ENCODE measurements at regions not wholly inside any gene's neighbourhood (a gene's known extent, or its start where the extent isn't known, plus 50 kb on each side); places are given as distances from the start of the nearest gene placed in this dataset.

GRCh38 chr2:8081130-8081529 lies 600.7 kb upstream of the ID2 start:
- intact Hi-C loops (cut with DNase I; ENCODE audit: low total_unique reads), result no loop called here
- H3K9me3 ChIP-seq, result peaks cover 0 to 4% (median 0%) of the 10 kb centered on the region in 4 donors
- no peak overlapping the region for H3K27ac ChIP-seq
- DNase-seq, result no peak
- no peak for TF ChIP-seq POLR2AphosphoS5 (IDR thresholded peaks at IDR 0.05)
- TF ChIP-seq EP300 (IDR thresholded peaks at IDR 0.05), result no peak
- TF ChIP-seq, protein P1, sequence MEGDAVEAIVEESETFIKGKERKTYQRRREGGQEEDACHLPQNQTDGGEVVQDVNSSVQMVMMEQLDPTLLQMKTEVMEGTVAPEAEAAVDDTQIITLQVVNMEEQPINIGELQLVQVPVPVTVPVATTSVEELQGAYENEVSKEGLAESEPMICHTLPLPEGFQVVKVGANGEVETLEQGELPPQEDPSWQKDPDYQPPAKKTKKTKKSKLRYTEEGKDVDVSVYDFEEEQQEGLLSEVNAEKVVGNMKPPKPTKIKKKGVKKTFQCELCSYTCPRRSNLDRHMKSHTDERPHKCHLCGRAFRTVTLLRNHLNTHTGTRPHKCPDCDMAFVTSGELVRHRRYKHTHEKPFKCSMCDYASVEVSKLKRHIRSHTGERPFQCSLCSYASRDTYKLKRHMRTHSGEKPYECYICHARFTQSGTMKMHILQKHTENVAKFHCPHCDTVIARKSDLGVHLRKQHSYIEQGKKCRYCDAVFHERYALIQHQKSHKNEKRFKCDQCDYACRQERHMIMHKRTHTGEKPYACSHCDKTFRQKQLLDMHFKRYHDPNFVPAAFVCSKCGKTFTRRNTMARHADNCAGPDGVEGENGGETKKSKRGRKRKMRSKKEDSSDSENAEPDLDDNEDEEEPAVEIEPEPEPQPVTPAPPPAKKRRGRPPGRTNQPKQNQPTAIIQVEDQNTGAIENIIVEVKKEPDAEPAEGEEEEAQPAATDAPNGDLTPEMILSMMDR (IDR thresholded peaks at IDR 0.05), result no peak
- TF ChIP-seq POLR2A (IDR thresholded peaks at IDR 0.05), result no peak
- H3K4me3 ChIP-seq, result no peak overlapping the region
- H3K4me1 ChIP-seq, result no peaks in the 10 kb centered on the region
- WGBS, 5 donors, result 91 to 95% (median 93%) methylated on average over 5 of the region's 5 CpGs
- no peaks in the 10 kb centered on the region for H3K36me3 ChIP-seq
- no peaks in the 10 kb centered on the region for H3K27me3 ChIP-seq

DNA sequence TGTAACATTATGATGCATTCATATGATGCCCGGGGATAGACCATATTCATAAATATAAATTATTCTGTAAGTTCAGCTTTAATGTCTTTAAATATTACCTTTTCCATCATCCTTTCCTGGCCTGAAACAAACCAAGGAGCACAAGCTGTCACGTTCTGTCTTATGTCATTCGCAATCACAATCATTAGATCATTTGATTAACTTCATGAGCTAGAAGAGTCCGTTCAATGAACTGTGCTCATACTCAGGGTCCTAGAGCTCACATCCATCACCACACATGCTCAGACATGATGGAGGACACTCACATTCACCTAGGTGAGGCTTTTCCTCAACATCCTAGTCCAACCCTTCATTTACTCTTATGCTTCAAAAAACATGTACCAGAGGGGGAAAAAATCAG lies 599.0 kb upstream of the ID2 start:
- DNase-seq, result no peak
- TF ChIP-seq, protein P1 (IDR thresholded peaks at IDR 0.05), result no peak
- no peak for TF ChIP-seq POLR2A (IDR thresholded peaks at IDR 0.05)
- TF ChIP-seq POLR2AphosphoS5 (IDR thresholded peaks at IDR 0.05), result no peak
- no peak for TF ChIP-seq EP300 (IDR thresholded peaks at IDR 0.05)
- no peak overlapping the region for H3K4me3 ChIP-seq
- intact Hi-C loops (cut with DNase I; ENCODE audit: low total_unique reads), result no loop called here
- no peaks in the 10 kb centered on the region for H3K36me3 ChIP-seq
- no peaks in the 10 kb centered on the region for H3K27me3 ChIP-seq
- H3K9me3 ChIP-seq, result no peaks in the 10 kb centered on the region
- WGBS, 5 donors, result 89 to 95% (median 94%) methylated on average over 4 of the region's 4 CpGs
- H3K4me1 ChIP-seq, result no peaks in the 10 kb centered on the region
- H3K27ac ChIP-seq, result no peak overlapping the region

DNA sequence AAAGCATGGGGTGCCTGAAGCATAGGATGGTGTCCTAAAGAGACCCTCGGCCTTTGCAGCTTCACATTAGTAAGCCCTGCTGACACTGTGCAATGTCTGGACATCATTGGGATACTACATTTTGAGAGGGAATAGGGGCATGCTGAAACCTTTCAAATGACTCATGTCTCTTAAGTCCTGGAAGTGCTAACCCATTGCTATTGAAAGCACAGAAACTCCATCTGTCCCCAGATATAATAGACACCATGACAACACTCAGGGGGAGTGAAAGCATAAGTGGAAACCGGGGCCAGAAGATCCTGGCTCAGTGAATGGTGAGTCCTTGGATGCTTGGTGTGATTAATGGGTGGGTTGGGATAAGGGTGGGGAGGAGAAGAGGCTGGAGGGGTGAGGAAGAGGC lies 595.5 kb upstream of the ID2 start:
- no peaks in the 10 kb centered on the region for H3K4me1 ChIP-seq
- WGBS, 5 donors, result 85 to 91% (median 89%) methylated on average over 2 of the region's 2 CpGs
- no peaks in the 10 kb centered on the region for H3K36me3 ChIP-seq
- TF ChIP-seq, protein P1 (IDR thresholded peaks at IDR 0.05), result no peak
- TF ChIP-seq POLR2AphosphoS5 (IDR thresholded peaks at IDR 0.05) (no peak), POLR2A (IDR thresholded peaks at IDR 0.05) (no peak), EP300 (IDR thresholded peaks at IDR 0.05) (no peak)
- no peak for DNase-seq
- H3K4me3 ChIP-seq, result no peak overlapping the region
- no peaks in the 10 kb centered on the region for H3K27me3 ChIP-seq
- H3K9me3 ChIP-seq, result no peaks in the 10 kb centered on the region
- intact Hi-C loops (cut with DNase I; ENCODE audit: low total_unique reads), result no loop called here
- H3K27ac ChIP-seq, result no peak overlapping the region

DNA sequence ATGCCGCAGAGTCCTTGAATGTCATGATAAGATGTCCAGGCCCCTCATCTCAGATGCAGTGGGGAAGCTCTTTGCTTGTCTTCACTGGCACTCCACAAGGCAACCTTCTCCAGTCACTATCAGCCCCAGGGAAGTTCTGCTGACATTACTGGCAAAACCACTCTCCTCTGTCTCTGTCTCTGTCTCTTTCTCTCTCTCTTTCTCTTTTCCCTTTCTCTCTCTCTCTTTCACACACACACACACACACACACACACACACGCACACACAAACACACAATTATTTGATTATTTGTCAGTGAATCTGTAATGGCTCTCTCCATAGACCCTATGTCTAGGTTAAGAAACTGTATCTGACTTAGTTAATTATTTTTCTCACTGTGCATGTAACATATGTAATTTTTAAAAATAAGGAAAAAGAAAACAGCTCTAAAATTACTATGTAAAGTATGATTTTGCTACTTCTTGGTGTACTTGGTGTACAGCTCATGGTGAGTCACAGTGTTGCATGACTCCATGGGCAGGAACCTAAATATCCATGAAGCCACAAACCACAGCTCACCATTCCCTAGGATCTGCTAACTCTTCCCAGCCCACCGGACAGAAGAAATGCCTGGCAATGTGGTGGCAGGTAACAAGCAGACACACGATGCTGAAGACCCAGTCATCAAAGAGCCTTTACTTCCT lies 594.9 kb upstream of the ID2 start:
- intact Hi-C loops (cut with DNase I; ENCODE audit: low total_unique reads), result no loop called here
- Histone ChIP-seq H3K4me1 (no peaks in the 10 kb centered on the region), H3K9me3 (no peaks in the 10 kb centered on the region), H3K36me3 (no peaks in the 10 kb centered on the region), H3K27me3 (no peaks in the 10 kb centered on the region), H3K27ac (no peak overlapping the region), H3K4me3 (no peak overlapping the region)
- no peak for DNase-seq
- whole genome bisulfite sequencing, 5 donors, result 84 to 92% (median 87%) methylated on average over 4 of the region's 4 CpGs
- TF ChIP-seq POLR2AphosphoS5 (IDR thresholded peaks at IDR 0.05) (no peak), POLR2A (IDR thresholded peaks at IDR 0.05) (no peak), EP300 (IDR thresholded peaks at IDR 0.05) (no peak)
- TF ChIP-seq, protein P1 (IDR thresholded peaks at IDR 0.05), result no peak
